GM23248 (cell line): ENCODE measurements at regions not wholly inside any gene's neighbourhood (a gene's known extent, or its start where the extent isn't known, plus 50 kb on each side); places are given as distances from the start of the nearest gene placed in this dataset.
A peak's percentile ranks its signal among the peaks of the same experiment; 100 is the strongest.
"Not testable (repeated sequence)": the region's sequence is repeated elsewhere in the genome, so short reads cannot be mapped to it uniquely, and the experiment has no call there.

ENCODE experiments used
- DNase-seq: peaks from one replicate; pipeline ENCODE4 v3.0.0-alpha.2; 2015
- H2AFZ ChIP-seq: fragments of 200-600 bp; sonication (generic); 2 replicates; pipeline ENCODE4 v1.6.1; 2016; ENCODE audit warnings: antibody characterized with exemption
- H3F3A ChIP-seq: fragments of 200-600 bp; sonication (generic); 2 replicates; pipeline ENCODE4 v1.6.1; 2016; ENCODE audit warnings: mild to moderate bottlenecking, antibody characterized with exemption, mixed run types; ENCODE audit not compliant: insufficient read depth
- H3K27ac ChIP-seq: fragments of 200-600 bp; sonication (generic); 2 replicates; pipeline ENCODE4 v1.5.1; 2016; ENCODE audit warnings: mild to moderate bottlenecking
- H3K27me3 ChIP-seq: fragments of 200-600 bp; sonication (generic); replicated peaks from 2 replicates; pipeline ENCODE4 v1.6.1; 2016; ENCODE audit warnings: mild to moderate bottlenecking; ENCODE audit not compliant: insufficient read depth
- H3K36me3 ChIP-seq: fragments of 200-600 bp; sonication (generic); 2 replicates; pipeline ENCODE4 v1.6.1; 2016; ENCODE audit warnings: low read depth, mild to moderate bottlenecking
- H3K4me1 ChIP-seq: fragments of 200-600 bp; sonication (generic); 2 replicates; pipeline ENCODE4 v1.6.1; 2016; ENCODE audit warnings: mild to moderate bottlenecking; ENCODE audit not compliant: insufficient read depth
- H3K4me2 ChIP-seq: fragments of 200-600 bp; sonication (generic); one replicate; pipeline ENCODE4 v1.6.1; 2016; ENCODE audit warnings: mild to moderate bottlenecking; ENCODE audit not compliant: unreplicated experiment
- H3K4me3 ChIP-seq: fragments of 200-600 bp; sonication (generic); 2 replicates; pipeline ENCODE4 v1.5.1; 2016; ENCODE audit warnings: mild to moderate bottlenecking
- H3K79me2 ChIP-seq: fragments of 200-600 bp; sonication (generic); 2 replicates; pipeline ENCODE4 v1.6.1; 2016; ENCODE audit warnings: mild to moderate bottlenecking; ENCODE audit not compliant: insufficient read depth
- H3K9ac ChIP-seq: fragments of 200-600 bp; sonication (generic); 2 replicates; pipeline ENCODE4 v1.6.1; 2016; ENCODE audit warnings: mild to moderate bottlenecking
- H3K9me2 ChIP-seq: fragments of 200-600 bp; sonication (generic); 2 replicates; pipeline ENCODE4 v1.6.1; 2016; ENCODE audit warnings: mixed run types, mild to moderate bottlenecking, moderate library complexity; ENCODE audit not compliant: insufficient read depth
- H3K9me3 ChIP-seq: fragments of 200-600 bp; sonication (generic); one replicate; pipeline ENCODE4 v1.6.1; 2017; ENCODE audit warnings: low read depth
- H4K20me1 ChIP-seq: fragments of 200-600 bp; sonication (generic); 2 replicates; pipeline ENCODE4 v1.6.0; 2016; ENCODE audit not compliant: insufficient read depth
- EZH2 ChIP-seq: fragments of 200-600 bp; sonication (generic); IDR thresholded peaks from 2 replicates; pipeline ENCODE4 v1.6.1; 2018; ENCODE audit warnings: antibody characterized with exemption, mild to moderate bottlenecking; ENCODE audit not compliant: insufficient read depth, poor library complexity, severe bottlenecking
- EZH2phosphoT487 ChIP-seq: fragments of 200-600 bp; sonication (generic); IDR thresholded peaks from 2 replicates; pipeline ENCODE4 v1.6.1; 2018; ENCODE audit warnings: antibody characterized with exemption, moderate library complexity, mild to moderate bottlenecking, low read depth; ENCODE audit not compliant: insufficient read depth
- WGBS, 2 experiments: methylation state at CpG; one replicate each; pipeline ENCODE4 v1.1.6; 2015 to 2017; ENCODE audit warnings: low lambda C conversion rate in 2 of 2, low coverage in 1 of 2; ENCODE audit errors: missing lambda C conversion rate in 2 of 2; 5-methylcytosine and 5-hydroxymethylcytosine counted together
- in situ Hi-C: fragments of 300-500 bp; cut with MboI; formaldehyde crosslinking; loops from 2 replicates; pipeline ENCODE4 v1.15.0; 2020

- 27 to 29% methylated on average over 3 of the region's 3 CpGs for WGBS, 2 experiments
- H3K9ac ChIP-seq = no peak overlapping the region
- no peaks in the 10 kb centered on the region for H4K20me1 ChIP-seq
- H3K27me3 ChIP-seq = no peaks in the 10 kb centered on the region
- no peak overlapping the region for H3K4me3 ChIP-seq
- H2AFZ ChIP-seq = no peak overlapping the region
- H3K36me3 ChIP-seq = no peaks in the 10 kb centered on the region
- DNase-seq = no peak
- no peaks in the 10 kb centered on the region for H3K4me1 ChIP-seq
- no peaks in the 10 kb centered on the region for H3F3A ChIP-seq
- H3K79me2 ChIP-seq = no peaks in the 10 kb centered on the region
- TF ChIP-seq EZH2phosphoT487 = no peak
- no peak for TF ChIP-seq EZH2
- no peak overlapping the region for H3K27ac ChIP-seq
- no peaks in the 10 kb centered on the region for H3K9me2 ChIP-seq
- H3K9me3 ChIP-seq = no peaks in the 10 kb centered on the region
- in situ Hi-C loops = no loop called here
- no peak overlapping the region for H3K4me2 ChIP-seq
These were observed 230.5 kb upstream of the PRKX start for GRCh38 chrX:3943965-3944364.

GRCh38 chrX:3940000-3940610 lies 226.7 kb upstream of the PRKX start:
- Histone ChIP-seq H3K9me2 (no peaks in the 10 kb centered on the region), H3K27me3 (no peaks in the 10 kb centered on the region), H3K9ac (no peak overlapping the region), H3K79me2 (no peaks in the 10 kb centered on the region), H3K4me1 (no peaks in the 10 kb centered on the region), H3K4me2 (no peak overlapping the region), H3K27ac (no peak overlapping the region), H3K4me3 (no peak overlapping the region), H3K9me3 (no peaks in the 10 kb centered on the region), H3F3A (no peaks in the 10 kb centered on the region), H2AFZ (no peak overlapping the region), H4K20me1 (no peaks in the 10 kb centered on the region), H3K36me3 (no peaks in the 10 kb centered on the region)
- 3 to 4% methylated on average over 4 of the region's 4 CpGs for WGBS, 2 experiments
- in situ Hi-C loops = no loop called here
- no peak for TF ChIP-seq EZH2phosphoT487
- no peak for TF ChIP-seq EZH2
- peak; percentile 37 for DNase-seq

- Histone ChIP-seq H2AFZ (no peak overlapping the region), H3K27me3 (no peaks in the 10 kb centered on the region), H3K27ac (no peak overlapping the region), H3K36me3 (no peaks in the 10 kb centered on the region), H3K4me3 (no peak overlapping the region), H3K79me2 (no peaks in the 10 kb centered on the region), H3K9ac (no peak overlapping the region), H3K4me1 (no peaks in the 10 kb centered on the region), H4K20me1 (no peaks in the 10 kb centered on the region), H3F3A (no peaks in the 10 kb centered on the region), H3K4me2 (no peak overlapping the region), H3K9me3 (no peaks in the 10 kb centered on the region), H3K9me2 (no peaks in the 10 kb centered on the region)
- DNase-seq = no peak
- in situ Hi-C loops = no loop called here
- 35 to 63% methylated on average over 2 to 3 of the region's 3 CpGs for WGBS, 2 experiments
- TF ChIP-seq EZH2 (no peak), EZH2phosphoT487 (no peak)
These were observed 225.1 kb upstream of the PRKX start for GRCh38 chrX:3938587-3938986.

- H3K9ac ChIP-seq, H4K20me1 ChIP-seq, H3K4me1 ChIP-seq, H3K79me2 ChIP-seq, H3K36me3 ChIP-seq, H3K9me3 ChIP-seq, H3K9me2 ChIP-seq, H3K4me3 ChIP-seq, DNase-seq, H2AFZ ChIP-seq, H3K27ac ChIP-seq, in situ Hi-C loops, H3K27me3 ChIP-seq, H3F3A ChIP-seq, H3K4me2 ChIP-seq: not testable (repeated sequence)
- no CpG with 5 or more reads among the region's 4 CpGs for WGBS, 2 experiments
These were observed 221.7 kb upstream of the PRKX start for GRCh38 chrX:3935196-3935595.

GRCh38 chrX:3920424-3921017 lies 207.1 kb upstream of the PRKX start:
- H3F3A ChIP-seq, H3K36me3 ChIP-seq, H4K20me1 ChIP-seq, H3K27ac ChIP-seq, H3K9me3 ChIP-seq, DNase-seq, H3K79me2 ChIP-seq, H3K4me1 ChIP-seq, H3K4me2 ChIP-seq, H3K4me3 ChIP-seq, H3K9ac ChIP-seq, in situ Hi-C loops, H2AFZ ChIP-seq, H3K9me2 ChIP-seq, H3K27me3 ChIP-seq: not testable (repeated sequence)
- no CpG with 5 or more reads among the region's 78 CpGs for WGBS, 2 experiments

GRCh38 chrX:3919668-3920423 lies 206.4 kb upstream of the PRKX start:
- H2AFZ ChIP-seq, H3F3A ChIP-seq, H3K79me2 ChIP-seq, H3K4me3 ChIP-seq, H4K20me1 ChIP-seq, H3K27ac ChIP-seq, H3K9ac ChIP-seq, H3K27me3 ChIP-seq, H3K9me3 ChIP-seq, H3K4me1 ChIP-seq, in situ Hi-C loops, H3K4me2 ChIP-seq, H3K9me2 ChIP-seq, H3K36me3 ChIP-seq, DNase-seq: not testable (repeated sequence)
- no CpG with 5 or more reads among the region's 79 CpGs for WGBS, 2 experiments

- H3K79me2 ChIP-seq, H3K4me3 ChIP-seq, in situ Hi-C loops, H3K4me1 ChIP-seq, H2AFZ ChIP-seq, H3K9me2 ChIP-seq, H3K27ac ChIP-seq, H4K20me1 ChIP-seq, H3K36me3 ChIP-seq, H3K9me3 ChIP-seq, H3K9ac ChIP-seq, H3F3A ChIP-seq, H3K27me3 ChIP-seq, H3K4me2 ChIP-seq, DNase-seq: not testable (repeated sequence)
- no CpG with 5 or more reads among the region's 28 CpGs for WGBS, 2 experiments
These were observed 201.4 kb upstream of the PRKX start for GRCh38 chrX:3914813-3915212.
